K562 (cell line): ENCODE measurements at regions not wholly inside any gene's neighbourhood (a gene's known extent, or its start where the extent isn't known, plus 50 kb on each side); places are given as distances from the start of the nearest gene placed in this dataset.

ENCODE experiments used
- ATAC-seq: fragments of 200-7000 bp; cut with Tn5 transposase; 3 replicates; pipeline ENCODE4 v1.9.1; 2020; ENCODE audit warnings: moderate library complexity
- BruUV-seq: library from RNA; stranded (reverse); fragments of 400-500 nt; replicated peaks from 2 replicates; lab custom pipeline; 2021; lab: Mats Ljungman, UMichigan
- CTCF ChIA-PET: fragments of 300-600 bp; formaldehyde crosslinking; extraction: SDS; loops from one replicate; lab custom pipeline; 2021; ENCODE audit warnings: low intra/inter-chr PET ratio; lab: Yijun Ruan, JAX
- POLR2A ChIA-PET: fragments of 300-600, 350-650 bp; sonication (Branson Sonifier 250); formaldehyde crosslinking; extraction: SDS; loops from one replicate; lab custom pipeline; 2021; ENCODE audit warnings: antibody characterized with exemption, inconsistent platforms; lab: Yijun Ruan, JAX
- DNase-seq, 4 experiments: peaks; one replicate each; pipeline versions ENCODE4 v3.0.0 to v3.0.0-alpha.2; 2011 to 2018; ENCODE audit warnings: low spot score in 3 of 4, mixed read lengths in 3 of 4; ENCODE audit errors: extremely low read depth in 1 of 4
- FAIRE-seq: peaks from 2 replicates; lab custom pipeline; 2011; peaks lifted over from hg19 to GRCh38; lab: Jason Lieb, UNC
- H2AFZ ChIP-seq: 2 replicates; pipeline ENCODE4 v1.6.0; 2011; ENCODE audit warnings: low read depth, low read length, control low read depth, inconsistent platforms
- H3K27ac ChIP-seq: fragments of 200-600 bp; 3 replicates; pipeline ENCODE4 v1.8.0; 2011; ENCODE audit warnings: low read depth, mild to moderate bottlenecking, control low read depth, inconsistent platforms, low read length, moderate library complexity, mixed read lengths; ENCODE audit errors: extremely low read depth
- H3K27me3 ChIP-seq, 2 experiments: fragments of 300-600 bp in 1 of 2; 2 replicates in 1 of 2; 3 replicates in 1 of 2; pipeline versions ENCODE4 v1.6.0 to v1.8.0; 2011; ENCODE audit warnings: inconsistent platforms in 2 of 2, low read length in 2 of 2, mild to moderate bottlenecking in 1 of 2, mixed read lengths in 1 of 2, moderate library complexity in 1 of 2; ENCODE audit not compliant: control insufficient read depth in 2 of 2, insufficient read depth in 2 of 2
- H3K36me3 ChIP-seq: fragments of 300-600 bp; 3 replicates; pipeline ENCODE4 v1.8.0; 2011; ENCODE audit warnings: mild to moderate bottlenecking, low read length, inconsistent platforms; ENCODE audit not compliant: control insufficient read depth, insufficient read depth
- H3K4me1 ChIP-seq, 2 experiments: fragments of 200-600 bp in 1 of 2; replicated peaks in 1 of 2; 2 replicates in 1 of 2; 3 replicates in 1 of 2; pipeline versions ENCODE4 v1.5.1 to v1.8.0; 2011; ENCODE audit warnings: inconsistent platforms in 2 of 2, low read length in 2 of 2, mild to moderate bottlenecking in 1 of 2, mixed read lengths in 1 of 2, moderate library complexity in 1 of 2; ENCODE audit not compliant: control insufficient read depth in 2 of 2, insufficient read depth in 2 of 2
- H3K4me2 ChIP-seq: 2 replicates; pipeline ENCODE4 v1.6.1; 2011; ENCODE audit warnings: low read length, control low read depth, inconsistent platforms, mixed read lengths; ENCODE audit not compliant: insufficient read depth
- H3K4me3 ChIP-seq: fragments of 200-600 bp; sonication (generic), shearing (Covaris generic); 2 replicates; pipeline ENCODE4 v1.5.1; 2016; ENCODE audit warnings: control low read depth, inconsistent platforms
- H3K79me2 ChIP-seq: fragments of 200-600 bp; 3 replicates; pipeline ENCODE4 v1.8.0; 2011; ENCODE audit warnings: low read length, inconsistent platforms; ENCODE audit not compliant: control insufficient read depth, insufficient read depth
- H3K9ac ChIP-seq, 2 experiments: 2 replicates each; pipeline versions ENCODE4 v1.6.0 to v1.6.1; 2011; ENCODE audit warnings: low read depth in 2 of 2, low read length in 2 of 2, control low read depth in 1 of 2, inconsistent platforms in 1 of 2, mild to moderate bottlenecking in 1 of 2, mixed read lengths in 1 of 2; ENCODE audit not compliant: insufficient read depth in 1 of 2
- H3K9me1 ChIP-seq: one replicate; pipeline ENCODE4 v1.6.0; 2011; ENCODE audit warnings: inconsistent platforms, mild to moderate bottlenecking, low read length, moderate library complexity; ENCODE audit not compliant: control insufficient read depth, insufficient read depth
- H3K9me3 ChIP-seq: replicated peaks from 2 replicates; pipeline ENCODE4 v1.5.1; 2011; ENCODE audit warnings: low read depth, low read length, inconsistent platforms; ENCODE audit not compliant: control insufficient read depth, insufficient read depth
- H4K20me1 ChIP-seq: replicated peaks from 2 replicates; pipeline ENCODE4 v1.6.1; 2011; ENCODE audit warnings: low read length, inconsistent platforms, mixed read lengths; ENCODE audit not compliant: control insufficient read depth, insufficient read depth
- DNMT1 ChIP-seq: fragments of 450-650 bp; IDR thresholded peaks from 2 replicates; pipeline ENCODE4 v1.6.1; 2016; ENCODE audit warnings: antibody characterized with exemption, mild to moderate bottlenecking
- EHMT2 ChIP-seq: fragments of 450-650 bp; IDR thresholded peaks from 2 replicates; pipeline ENCODE4 v1.6.1; 2018; ENCODE audit warnings: antibody characterized with exemption
- KAT8 ChIP-seq: fragments of 450-650 bp; IDR thresholded peaks from 2 replicates; pipeline ENCODE4 v1.6.1; 2016; ENCODE audit warnings: low read depth, mild to moderate bottlenecking
- MCM3 ChIP-seq: fragments of 450-650 bp; IDR thresholded peaks from 2 replicates; pipeline ENCODE4 v1.6.1; 2016
- MLLT1 ChIP-seq, 2 experiments: fragments of 450-650 bp; IDR thresholded peaks; 2 replicates each; pipeline ENCODE4 v1.6.1; 2016
- NR1H2 ChIP-seq: sonication (generic); formaldehyde crosslinking; IDR thresholded peaks from 2 replicates; pipeline ENCODE4 v1.4.0; 2020; ENCODE audit warnings: mild to moderate bottlenecking, missing genetic modification reagents
- PBX2 ChIP-seq, 2 experiments: IDR thresholded peaks in 1 of 2; conservative IDR thresholded peaks in 1 of 2; 2 replicates each; pipeline ENCODE4 v1.6.1; 2016; ENCODE audit warnings: low read depth in 2 of 2, mild to moderate bottlenecking in 1 of 2, missing compliant biosample characterization in 1 of 2, missing genetic modification characterization in 1 of 2, moderate library complexity in 1 of 2
- TSC22D4 ChIP-seq: fragments of 450-650 bp; IDR thresholded peaks from 2 replicates; pipeline ENCODE4 v1.6.1; 2016; ENCODE audit warnings: missing genetic modification characterization, missing biosample characterization, control low read depth
- ZC3H4 ChIP-seq: sonication (generic); formaldehyde crosslinking; IDR thresholded peaks from 2 replicates; pipeline ENCODE4 v1.9.0; 2021; ENCODE audit warnings: missing genetic modification reagents, borderline replicate concordance
- WGBS: fragments of 100-300 bp; shearing (Covaris generic); methylation state at CpG from one replicate; pipeline ENCODE4 v1.1.6; 2016; ENCODE audit warnings: low coverage, mixed read lengths; ENCODE audit not compliant: insufficient coverage; ENCODE audit errors: missing lambda C conversion rate; 5-methylcytosine and 5-hydroxymethylcytosine counted together
- in situ Hi-C: fragments of 300-500 bp; cut with MboI; formaldehyde crosslinking; loops from 4 replicates; pipeline ENCODE4 v1.15.0; 2018; ENCODE audit warnings: inconsistent platforms, mixed read lengths
- intact Hi-C: fragments of 100-400 bp; cut with micrococcal nuclease; formaldehyde crosslinking; loops from 2 replicates; pipeline ENCODE4 v1.14.2; 2022
- TF ChIP-seq, protein P1 (sequence below): fragments of 250-450 bp; sonication (Bioruptor Pico); IDR thresholded peaks from 2 replicates; pipeline ENCODE4 v1.8.0; 2022; ENCODE audit warnings: moderate library complexity, mild to moderate bottlenecking, inconsistent platforms
- TF ChIP-seq, protein P2 (sequence below): fragments of 450-650 bp; IDR thresholded peaks from 2 replicates; pipeline ENCODE4 v1.6.1; 2016

GRCh38 chr1:22333516-22334121 lies 118.0 kb upstream of the ZBTB40 start:
- TF ChIP-seq MLLT1 (IDR thresholded peaks at IDR 0.05) (0 out of 4 replicates have a peak, but pooled peaks of 1 of the 2 experiments have one; percentile 11), ZC3H4 (CRISPR knock-in tag) (no peak), KAT8 (no peak), PBX2 (CRISPR knock-in tag; IDR thresholded peaks at IDR 0.05; ENCODE audit: low read depth) (no peak), PBX2 (tag; conservative IDR thresholded peaks at IDR 0.05; ENCODE audit: low read depth) (peak; percentile 64), NR1H2 (CRISPR knock-in tag) (no peak), DNMT1 (no peak), MCM3 (peak; percentile 56; the same call in 1 of the 2 replicates), EHMT2 (peak; percentile 65), TSC22D4 (tag) (0 out of 2 replicates have a peak, but pooled peaks have one; percentile 31)
- TF ChIP-seq, protein P1, sequence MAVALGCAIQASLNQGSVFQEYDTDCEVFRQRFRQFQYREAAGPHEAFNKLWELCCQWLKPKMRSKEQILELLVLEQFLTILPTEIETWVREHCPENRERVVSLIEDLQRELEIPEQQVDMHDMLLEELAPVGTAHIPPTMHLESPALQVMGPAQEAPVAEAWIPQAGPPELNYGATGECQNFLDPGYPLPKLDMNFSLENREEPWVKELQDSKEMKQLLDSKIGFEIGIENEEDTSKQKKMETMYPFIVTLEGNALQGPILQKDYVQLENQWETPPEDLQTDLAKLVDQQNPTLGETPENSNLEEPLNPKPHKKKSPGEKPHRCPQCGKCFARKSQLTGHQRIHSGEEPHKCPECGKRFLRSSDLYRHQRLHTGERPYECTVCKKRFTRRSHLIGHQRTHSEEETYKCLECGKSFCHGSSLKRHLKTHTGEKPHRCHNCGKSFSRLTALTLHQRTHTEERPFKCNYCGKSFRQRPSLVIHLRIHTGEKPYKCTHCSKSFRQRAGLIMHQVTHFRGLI (CRISPR knock-in tag) = no peak
- TF ChIP-seq, protein P2, sequence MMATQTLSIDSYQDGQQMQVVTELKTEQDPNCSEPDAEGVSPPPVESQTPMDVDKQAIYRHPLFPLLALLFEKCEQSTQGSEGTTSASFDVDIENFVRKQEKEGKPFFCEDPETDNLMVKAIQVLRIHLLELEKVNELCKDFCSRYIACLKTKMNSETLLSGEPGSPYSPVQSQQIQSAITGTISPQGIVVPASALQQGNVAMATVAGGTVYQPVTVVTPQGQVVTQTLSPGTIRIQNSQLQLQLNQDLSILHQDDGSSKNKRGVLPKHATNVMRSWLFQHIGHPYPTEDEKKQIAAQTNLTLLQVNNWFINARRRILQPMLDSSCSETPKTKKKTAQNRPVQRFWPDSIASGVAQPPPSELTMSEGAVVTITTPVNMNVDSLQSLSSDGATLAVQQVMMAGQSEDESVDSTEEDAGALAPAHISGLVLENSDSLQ = peak; percentile 22; the same call in 1 of the 2 replicates
- TF ChIP-seq, all 486 proteins: peak for 6
- no peak overlapping the region for H3K9ac ChIP-seq
- H3K4me2 ChIP-seq = no peak overlapping the region
- H3K4me1 ChIP-seq = peaks cover 0 to 5% of the 10 kb centered on the region in 2 experiments; a peak in 3 of 5 replicates
- BruUV-seq = no TSS peak
- intact Hi-C loops (no loop called here), in situ Hi-C loops (no loop called here)
- POLR2A ChIA-PET = interaction anchor here (0.6 kb wide), 1 partner anchor 243 kb away, joined by 3 read pairs; no protein-coding TSS in a partner anchor
- DNase-seq = no peak
- ATAC-seq = no peak
- H3K27ac ChIP-seq = no peak overlapping the region
- H3K36me3 ChIP-seq = no peaks in the 10 kb centered on the region
- peaks cover 5 to 35% of the 10 kb centered on the region in 2 experiments; a peak in 4 of 5 replicates for H3K27me3 ChIP-seq
- FAIRE-seq = no peak
- H3K9me3 ChIP-seq = no peaks in the 10 kb centered on the region
- H2AFZ ChIP-seq = no peak overlapping the region
- CTCF ChIA-PET = no interaction called here
- no peaks in the 10 kb centered on the region for H3K9me1 ChIP-seq
- no peak overlapping the region for H3K4me3 ChIP-seq
- no peaks in the 10 kb centered on the region for H4K20me1 ChIP-seq
- 0% methylated on average over 2 of the region's 2 CpGs for WGBS
- H3K79me2 ChIP-seq = no peaks in the 10 kb centered on the region
